Panc1 (cell line): ENCODE measurements at regions not wholly inside any gene's neighbourhood (a gene's known extent, or its start where the extent isn't known, plus 50 kb on each side); places are given as distances from the start of the nearest gene placed in this dataset.
"Not testable (repeated sequence)": the region's sequence is repeated elsewhere in the genome, so short reads cannot be mapped to it uniquely, and the experiment has no call there.

Experiments used
- ATAC-seq: fragments of 200-7000 bp; cut with Tn5 transposase; 2 replicates; pipeline ENCODE4 v1.9.1; 2020; ENCODE audit warnings: mild to moderate bottlenecking, moderate library complexity
- BruUV-seq: library from RNA; stranded (reverse); fragments of 400-500 nt; replicated peaks from 2 replicates; lab custom pipeline; 2021; lab: Mats Ljungman, UMichigan
- CTCF ChIA-PET: fragments of 300-600 bp; sonication (Branson Sonifier 250); formaldehyde crosslinking; loops from one replicate; lab custom pipeline; 2022; ENCODE audit warnings: antibody characterized with exemption; lab: Charles Lee
- POLR2A ChIA-PET: fragments of 300-600 bp; sonication (Branson Sonifier 250); formaldehyde crosslinking; loops from one replicate; lab custom pipeline; 2022; ENCODE audit warnings: antibody characterized with exemption; lab: Charles Lee
- DNase-seq: peaks from one replicate; pipeline ENCODE4 v3.0.0-alpha.2; 2010; ENCODE audit warnings: low read depth, low spot score
- H3K27ac ChIP-seq: 2 replicates; pipeline ENCODE4 v1.5.1; 2011; ENCODE audit warnings: mild to moderate bottlenecking, low read length, inconsistent platforms
- H3K27me3 ChIP-seq: fragments of 200-500 bp; sonication (Bioruptor generic); 2 replicates; pipeline ENCODE4 v1.6.0; 2014; ENCODE audit warnings: low read length, inconsistent platforms; ENCODE audit not compliant: control insufficient read depth, insufficient read depth
- H3K36me3 ChIP-seq: fragments of 200-500 bp; sonication (Bioruptor generic); 2 replicates; pipeline ENCODE4 v1.5.1; 2014; ENCODE audit warnings: inconsistent platforms, mild to moderate bottlenecking, low read length, moderate library complexity; ENCODE audit not compliant: control insufficient read depth, insufficient read depth
- H3K4me1 ChIP-seq: 2 replicates; pipeline ENCODE4 v1.5.1; 2011; ENCODE audit warnings: inconsistent platforms, mild to moderate bottlenecking, low read length, moderate library complexity; ENCODE audit not compliant: control insufficient read depth, insufficient read depth
- H3K4me3 ChIP-seq, 2 experiments: 2 replicates each; pipeline ENCODE4 v1.5.1; 2011 to 2012; ENCODE audit warnings: low read depth in 2 of 2, low read length in 2 of 2, mild to moderate bottlenecking in 2 of 2, inconsistent platforms in 1 of 2, moderate library complexity in 1 of 2
- H3K9me3 ChIP-seq: fragments of 200-500 bp; sonication (Bioruptor generic); 2 replicates; pipeline ENCODE4 v1.5.1; 2014; ENCODE audit warnings: low read depth, mild to moderate bottlenecking, inconsistent platforms, low read length, moderate library complexity; ENCODE audit not compliant: control insufficient read depth, insufficient read depth
- CTCF ChIP-seq: fragments of 450-650 bp; IDR thresholded peaks from 2 replicates; pipeline ENCODE4 v1.5.1; 2017; ENCODE audit warnings: mild to moderate bottlenecking
- POLR2AphosphoS5 ChIP-seq: IDR thresholded peaks from 2 replicates; pipeline ENCODE4 v1.6.1; 2012; ENCODE audit warnings: mild to moderate bottlenecking, low read depth, low read length, moderate library complexity
- SIN3A ChIP-seq: IDR thresholded peaks from 2 replicates; pipeline ENCODE4 v1.6.1; 2012; ENCODE audit warnings: low read depth, mild to moderate bottlenecking, low read length, moderate library complexity, borderline replicate concordance; ENCODE audit not compliant: insufficient read depth
- in situ Hi-C: cut with HindIII; loops from 2 replicates; pipeline ENCODE4 v1.10.0; 2016; ENCODE audit warnings: low sequenced_read_pairs, low pct_unique_long_range_greater_than_20kb
- intact Hi-C: fragments of 100-400 bp; cut with micrococcal nuclease; formaldehyde crosslinking; loops from one replicate; pipeline ENCODE4 v1.10.0; 2022; ENCODE audit not compliant: unreplicated experiment
- TF ChIP-seq, protein P1 (sequence below), 2 experiments: IDR thresholded peaks; 2 replicates each; pipeline ENCODE4 v1.6.1; 2011 to 2012; ENCODE audit warnings: low read depth in 2 of 2, control low read depth in 1 of 2, low read length in 1 of 2, mild to moderate bottlenecking in 1 of 2, moderate library complexity in 1 of 2; ENCODE audit not compliant: insufficient read depth in 1 of 2

DNA sequence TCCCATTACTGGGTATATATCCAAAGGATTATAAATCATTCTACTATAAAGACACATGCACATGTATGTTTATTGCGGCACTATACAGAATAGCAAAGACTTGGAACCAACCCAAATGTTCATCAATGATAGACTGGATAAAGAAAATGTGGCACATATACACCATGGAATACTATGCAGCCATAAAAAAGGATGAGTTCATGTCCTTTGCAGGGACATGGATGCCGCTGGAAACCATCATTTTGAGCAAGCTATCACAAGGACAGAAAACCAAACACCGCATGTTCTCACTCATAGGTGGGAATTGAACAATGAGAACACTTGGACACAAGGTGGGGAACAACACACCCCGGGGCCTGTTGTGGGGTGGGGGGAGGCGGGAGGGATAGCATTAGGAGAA lies 57.0 kb upstream of the NEUROD1 start:
- POLR2A ChIA-PET, intact Hi-C loops, DNase-seq, BruUV-seq, CTCF ChIA-PET, H3K27ac ChIP-seq, ATAC-seq, H3K36me3 ChIP-seq, H3K27me3 ChIP-seq, in situ Hi-C loops, H3K4me1 ChIP-seq, H3K9me3 ChIP-seq, H3K4me3 ChIP-seq: not testable (repeated sequence)

GRCh38 chr2:181738074-181738473 lies 57.8 kb upstream of the NEUROD1 start:
- POLR2A ChIA-PET, result no interaction called here
- intact Hi-C loops, result no loop called here
- ATAC-seq (peak; percentile 62; the same call in 1 of the 2 replicates), DNase-seq (no peak)
- Histone ChIP-seq H3K4me1 (peaks cover under 1% of the 10 kb centered on the region; the same call in 1 of the 2 replicates), H3K27ac (no peak overlapping the region), H3K9me3 (no peaks in the 10 kb centered on the region; the same call in 1 of the 2 replicates), H3K27me3 (no peaks in the 10 kb centered on the region), H3K4me3 (no peak overlapping the region), H3K36me3 (no peaks in the 10 kb centered on the region)
- in situ Hi-C loops, result no loop called here
- no TSS peak for BruUV-seq
- TF ChIP-seq CTCF (peak; percentile 39; the same call in 1 of the 2 replicates), POLR2AphosphoS5 (no peak)
- TF ChIP-seq, protein P1, sequence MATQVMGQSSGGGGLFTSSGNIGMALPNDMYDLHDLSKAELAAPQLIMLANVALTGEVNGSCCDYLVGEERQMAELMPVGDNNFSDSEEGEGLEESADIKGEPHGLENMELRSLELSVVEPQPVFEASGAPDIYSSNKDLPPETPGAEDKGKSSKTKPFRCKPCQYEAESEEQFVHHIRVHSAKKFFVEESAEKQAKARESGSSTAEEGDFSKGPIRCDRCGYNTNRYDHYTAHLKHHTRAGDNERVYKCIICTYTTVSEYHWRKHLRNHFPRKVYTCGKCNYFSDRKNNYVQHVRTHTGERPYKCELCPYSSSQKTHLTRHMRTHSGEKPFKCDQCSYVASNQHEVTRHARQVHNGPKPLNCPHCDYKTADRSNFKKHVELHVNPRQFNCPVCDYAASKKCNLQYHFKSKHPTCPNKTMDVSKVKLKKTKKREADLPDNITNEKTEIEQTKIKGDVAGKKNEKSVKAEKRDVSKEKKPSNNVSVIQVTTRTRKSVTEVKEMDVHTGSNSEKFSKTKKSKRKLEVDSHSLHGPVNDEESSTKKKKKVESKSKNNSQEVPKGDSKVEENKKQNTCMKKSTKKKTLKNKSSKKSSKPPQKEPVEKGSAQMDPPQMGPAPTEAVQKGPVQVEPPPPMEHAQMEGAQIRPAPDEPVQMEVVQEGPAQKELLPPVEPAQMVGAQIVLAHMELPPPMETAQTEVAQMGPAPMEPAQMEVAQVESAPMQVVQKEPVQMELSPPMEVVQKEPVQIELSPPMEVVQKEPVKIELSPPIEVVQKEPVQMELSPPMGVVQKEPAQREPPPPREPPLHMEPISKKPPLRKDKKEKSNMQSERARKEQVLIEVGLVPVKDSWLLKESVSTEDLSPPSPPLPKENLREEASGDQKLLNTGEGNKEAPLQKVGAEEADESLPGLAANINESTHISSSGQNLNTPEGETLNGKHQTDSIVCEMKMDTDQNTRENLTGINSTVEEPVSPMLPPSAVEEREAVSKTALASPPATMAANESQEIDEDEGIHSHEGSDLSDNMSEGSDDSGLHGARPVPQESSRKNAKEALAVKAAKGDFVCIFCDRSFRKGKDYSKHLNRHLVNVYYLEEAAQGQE (IDR thresholded peaks at IDR 0.05; ENCODE audit: insufficient read depth in 1 of 2, low read depth in 2 of 2, low read length in 1 of 2), result no peak
- CTCF ChIA-PET, result interaction anchor here (0.7 to 1.8 kb wide), 2 partner anchors 23 to 166 kb away, joined by 3 to 6 read pairs; no protein-coding TSS in a partner anchor

- Histone ChIP-seq H3K4me3 (no peak overlapping the region), H3K4me1 (peaks cover 5% of the 10 kb centered on the region), H3K27me3 (no peaks in the 10 kb centered on the region), H3K9me3 (no peaks in the 10 kb centered on the region; the same call in 1 of the 2 replicates), H3K36me3 (no peaks in the 10 kb centered on the region), H3K27ac (no peak overlapping the region)
- ChIA-PET CTCF (interaction anchor here (0.6 to 1.8 kb wide), 3 partner anchors 23 to 393 kb away, joined by 3 to 6 read pairs (median 3); no protein-coding TSS in a partner anchor), POLR2A (no interaction called here)
- DNase-seq (no peak), ATAC-seq (no peak)
- BruUV-seq, result no TSS peak
- in situ Hi-C loops, result no loop called here
- intact Hi-C loops, result no loop called here
- TF ChIP-seq CTCF (0 out of 2 replicates have a peak, but pooled peaks have one; percentile 3), SIN3A (no peak)
- TF ChIP-seq, protein P1 (IDR thresholded peaks at IDR 0.05; ENCODE audit: insufficient read depth in 1 of 2, low read depth in 2 of 2, low read length in 1 of 2), result no peak
Observed at GRCh38 chr2:181738563-181738962, 58.2 kb upstream of the NEUROD1 start.
